Breast epithelium (tissue), 4 donors: ENCODE measurements at regions not wholly inside any gene's neighbourhood (a gene's known extent, or its start where the extent isn't known, plus 50 kb on each side); places are given as distances from the start of the nearest gene placed in this dataset.

Experiments used
- DNase-seq, 2 donors: peaks; one replicate each; pipeline ENCODE4 v3.0.0-alpha.2; 2019; ENCODE audit warnings: low spot score in 2 of 2
- H3K27ac ChIP-seq, 2 donors: fragments of 200-600 bp; sonication (generic) in 1 of 2; one replicate each; pipeline ENCODE4 v1.5.1; 2016 to 2019; ENCODE audit warnings: mild to moderate bottlenecking in 1 of 2
- H3K27me3 ChIP-seq, 2 donors: fragments of 200-600 bp; sonication (generic) in 1 of 2; one replicate each; pipeline versions ENCODE4 v1.5.1 to v1.6.0; 2017 to 2019; ENCODE audit warnings: control low read depth in 1 of 2, mild to moderate bottlenecking in 1 of 2
- H3K36me3 ChIP-seq: fragments of 200-600 bp; one replicate; pipeline ENCODE4 v1.5.1; 2019
- H3K4me1 ChIP-seq, 2 donors: fragments of 200-600 bp; sonication (generic); one replicate each; pipeline ENCODE4 v1.5.1; 2016 to 2019; ENCODE audit warnings: control low read depth in 1 of 2
- H3K4me3 ChIP-seq, 3 donors: fragments of 200-600 bp; sonication (generic); 1 replicate in 2 of 3; 2 replicates in 1 of 3; pipeline ENCODE4 v1.5.1; 2016 to 2019; ENCODE audit warnings: mild to moderate bottlenecking in 3 of 3, moderate library complexity in 2 of 3
- H3K9me3 ChIP-seq, 2 donors: fragments of 200-600 bp; sonication (generic) in 1 of 2; one replicate each; pipeline ENCODE4 v1.5.1; 2016 to 2019; ENCODE audit warnings: control low read depth in 1 of 2
- POLR2A ChIP-seq: fragments of 450-650 bp; IDR thresholded peaks from one replicate; pipeline ENCODE4 v1.6.1; 2016; ENCODE audit warnings: antibody characterized with exemption, mild to moderate bottlenecking, moderate library complexity
- POLR2AphosphoS5 ChIP-seq, 3 donors: sonication (generic); formaldehyde crosslinking; IDR thresholded peaks; one replicate each; pipeline ENCODE4 v1.6.1; 2017; ENCODE audit warnings: antibody characterized with exemption in 3 of 3
- intact Hi-C: fragments of 100-400 bp; cut with DNase I; formaldehyde crosslinking; loops from one replicate; pipeline ENCODE4 v1.15.1; 2023; ENCODE audit warnings: low total_unique reads
- TF ChIP-seq, protein P1 (sequence below), 3 donors: fragments of 450-650 bp; IDR thresholded peaks; one replicate each; pipeline ENCODE4 v1.5.1; 2016 to 2017; ENCODE audit warnings: antibody characterized with exemption in 3 of 3, mild to moderate bottlenecking in 3 of 3, moderate library complexity in 3 of 3

DNA sequence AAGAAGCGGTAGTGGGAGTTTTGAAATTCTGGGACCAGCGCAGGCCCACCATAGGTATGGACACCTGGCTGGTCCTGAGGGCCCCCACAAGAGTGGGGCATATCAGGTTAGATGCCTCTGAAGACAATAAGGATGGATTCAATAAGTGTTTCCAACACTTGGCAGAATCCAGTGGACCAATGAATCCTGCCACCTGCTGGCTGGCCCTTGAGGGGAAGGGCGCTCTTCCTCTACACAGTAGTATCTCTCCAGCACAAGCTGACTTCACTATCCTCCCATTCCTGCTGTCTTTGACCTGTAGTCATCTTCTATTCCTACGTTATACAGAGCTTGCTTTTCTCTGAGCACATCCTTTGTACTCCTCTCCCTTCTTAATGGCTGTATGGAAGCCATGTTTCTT is 199.7 kb upstream of the TSHZ3 start:
- TF ChIP-seq POLR2AphosphoS5 (IDR thresholded peaks at IDR 0.05) = no peak
- TF ChIP-seq, protein P1, sequence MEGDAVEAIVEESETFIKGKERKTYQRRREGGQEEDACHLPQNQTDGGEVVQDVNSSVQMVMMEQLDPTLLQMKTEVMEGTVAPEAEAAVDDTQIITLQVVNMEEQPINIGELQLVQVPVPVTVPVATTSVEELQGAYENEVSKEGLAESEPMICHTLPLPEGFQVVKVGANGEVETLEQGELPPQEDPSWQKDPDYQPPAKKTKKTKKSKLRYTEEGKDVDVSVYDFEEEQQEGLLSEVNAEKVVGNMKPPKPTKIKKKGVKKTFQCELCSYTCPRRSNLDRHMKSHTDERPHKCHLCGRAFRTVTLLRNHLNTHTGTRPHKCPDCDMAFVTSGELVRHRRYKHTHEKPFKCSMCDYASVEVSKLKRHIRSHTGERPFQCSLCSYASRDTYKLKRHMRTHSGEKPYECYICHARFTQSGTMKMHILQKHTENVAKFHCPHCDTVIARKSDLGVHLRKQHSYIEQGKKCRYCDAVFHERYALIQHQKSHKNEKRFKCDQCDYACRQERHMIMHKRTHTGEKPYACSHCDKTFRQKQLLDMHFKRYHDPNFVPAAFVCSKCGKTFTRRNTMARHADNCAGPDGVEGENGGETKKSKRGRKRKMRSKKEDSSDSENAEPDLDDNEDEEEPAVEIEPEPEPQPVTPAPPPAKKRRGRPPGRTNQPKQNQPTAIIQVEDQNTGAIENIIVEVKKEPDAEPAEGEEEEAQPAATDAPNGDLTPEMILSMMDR (IDR thresholded peaks at IDR 0.05) = peak in 1 of 3 donors; percentile 9
- H3K9me3 ChIP-seq = no peaks in the 10 kb centered on the region
- no peak for DNase-seq

DNA sequence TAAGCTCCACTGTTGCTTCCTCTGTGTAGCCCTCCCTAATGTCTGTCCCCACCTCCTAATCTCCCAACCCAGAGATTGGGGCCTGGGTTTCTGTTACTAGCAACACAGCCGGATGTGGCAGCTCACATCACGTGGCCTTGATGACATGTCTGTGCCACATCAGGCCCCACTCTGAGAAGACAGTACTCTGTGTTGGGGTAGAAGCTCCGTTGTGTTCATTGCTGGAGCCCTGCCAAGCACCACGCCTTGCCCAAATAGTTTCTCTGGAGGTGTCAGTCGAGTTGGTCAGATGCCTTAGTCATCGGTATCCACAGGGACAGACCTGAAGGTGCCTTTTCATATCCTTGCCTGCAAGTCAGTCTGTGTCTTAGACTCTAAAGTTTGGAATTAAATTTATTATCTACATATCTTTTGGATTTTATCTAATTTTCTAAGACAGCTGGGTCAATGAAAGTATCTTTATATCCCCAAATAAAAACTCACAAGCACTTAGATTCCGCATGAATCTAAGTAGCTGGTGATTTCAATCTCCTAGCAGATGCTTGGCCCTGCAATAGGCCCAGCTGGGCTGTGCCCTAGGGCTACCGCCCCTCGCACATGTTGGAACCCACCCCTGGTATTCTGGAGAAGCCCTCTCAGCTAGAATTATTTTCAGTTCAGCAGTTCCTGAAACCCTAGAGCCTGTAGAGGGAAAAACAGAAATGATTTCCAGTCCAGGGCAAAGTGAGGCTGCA is 204.0 kb upstream of the TSHZ3 start:
- intact Hi-C loops = no loop called here
- Histone ChIP-seq H3K27ac (no peak overlapping the region), H3K4me3 (no peak overlapping the region), H3K4me1 (no peaks in the 10 kb centered on the region), H3K27me3 (no peaks in the 10 kb centered on the region), H3K9me3 (no peaks in the 10 kb centered on the region), H3K36me3 (no peaks in the 10 kb centered on the region)
- TF ChIP-seq, protein P1 (IDR thresholded peaks at IDR 0.05) = no peak
- TF ChIP-seq POLR2A (no peak), POLR2AphosphoS5 (IDR thresholded peaks at IDR 0.05) (no peak)
- no peak for DNase-seq

More for the DNA sequence above, 199.7 kb upstream of the TSHZ3 start:
- H3K27ac ChIP-seq = no peak overlapping the region
- no peaks in the 10 kb centered on the region for H3K36me3 ChIP-seq
- no peaks in the 10 kb centered on the region for H3K27me3 ChIP-seq
- no peaks in the 10 kb centered on the region for H3K4me1 ChIP-seq
- intact Hi-C loops = no loop called here
- no peak overlapping the region for H3K4me3 ChIP-seq

DNA sequence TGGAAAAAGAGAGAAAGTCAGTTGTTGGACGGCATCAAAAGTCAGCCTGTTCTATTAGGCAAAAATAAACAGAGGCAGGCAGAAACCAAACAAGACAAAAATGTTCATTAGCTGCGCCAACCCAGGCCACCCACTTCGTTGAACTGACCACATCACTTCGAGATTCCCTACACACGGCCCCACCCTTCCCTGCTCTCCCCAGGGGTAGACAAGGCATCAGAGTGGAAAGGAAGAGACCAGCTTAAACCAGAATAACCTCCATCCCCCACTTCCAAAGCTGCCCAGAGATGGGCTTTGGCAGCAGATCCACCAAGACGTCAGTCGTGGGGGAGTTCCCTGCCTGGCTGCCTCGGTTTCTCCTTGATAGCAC is 204.6 kb upstream of the TSHZ3 start:
- intact Hi-C loops = no loop called here
- TF ChIP-seq, protein P1 (IDR thresholded peaks at IDR 0.05) = no peak
- no peak for TF ChIP-seq POLR2AphosphoS5 (IDR thresholded peaks at IDR 0.05)
- no peak for DNase-seq
- Histone ChIP-seq H3K36me3 (no peaks in the 10 kb centered on the region), H3K4me3 (no peak overlapping the region), H3K4me1 (no peaks in the 10 kb centered on the region), H3K27ac (peak overlapping the region in 1 of 2 donors; percentile 9), H3K27me3 (no peaks in the 10 kb centered on the region), H3K9me3 (peaks cover 0 to under 1% of the 10 kb centered on the region in 2 donors)

GRCh38 chr19:31554360-31554759 is 205.1 kb upstream of the TSHZ3 start:
- Histone ChIP-seq H3K4me1 (no peaks in the 10 kb centered on the region), H3K27me3 (no peaks in the 10 kb centered on the region), H3K27ac (peak overlapping the region in 1 of 2 donors; percentile 9), H3K9me3 (peaks cover 4 to 6% of the 10 kb centered on the region in 2 donors), H3K4me3 (no peak overlapping the region), H3K36me3 (no peaks in the 10 kb centered on the region)
- TF ChIP-seq POLR2AphosphoS5 (IDR thresholded peaks at IDR 0.05) (no peak), POLR2A (no peak)
- TF ChIP-seq, protein P1 (IDR thresholded peaks at IDR 0.05) = no peak
- DNase-seq = no peak
- intact Hi-C loops = no loop called here

- H3K9me3 ChIP-seq = peaks cover 4 to 10% of the 10 kb centered on the region in 2 donors
- TF ChIP-seq, protein P1 (IDR thresholded peaks at IDR 0.05) = no peak
- TF ChIP-seq POLR2AphosphoS5 (IDR thresholded peaks at IDR 0.05) (no peak), POLR2A (no peak)
- intact Hi-C loops = no loop called here
- no peaks in the 10 kb centered on the region for H3K27me3 ChIP-seq
- no peak overlapping the region for H3K27ac ChIP-seq
- H3K4me1 ChIP-seq = no peaks in the 10 kb centered on the region
- no peaks in the 10 kb centered on the region for H3K36me3 ChIP-seq
- DNase-seq = no peak
- no peak overlapping the region for H3K4me3 ChIP-seq
These were observed 206.5 kb upstream of the TSHZ3 start for GRCh38 chr19:31555634-31556215.
